D721Med (cell line): ENCODE measurements at regions not wholly inside any gene's neighbourhood (a gene's known extent, or its start where the extent isn't known, plus 50 kb on each side); places are given as distances from the start of the nearest gene placed in this dataset.

Experiments
- DNase-seq: peaks from one replicate; pipeline ENCODE4 v3.0.0; 2011; ENCODE audit warnings: low spot score; ENCODE audit not compliant: insufficient read length
- FAIRE-seq: peaks from 2 replicates; lab custom pipeline; 2011; peaks lifted over from hg19 to GRCh38; lab: Jason Lieb, UNC
- CTCF ChIP-seq: IDR thresholded peaks from 2 replicates; pipeline ENCODE4 v1.5.1; 2012; ENCODE audit warnings: mild to moderate bottlenecking, control low read depth; ENCODE audit not compliant: insufficient read depth; ENCODE audit errors: missing control alignments

- no peak for TF ChIP-seq CTCF
- no peak for FAIRE-seq
- DNase-seq = no peak
Measured at GRCh38 chr13:80550971-80551441, 210.1 kb upstream of the SPRY2 start.

GRCh38 chr13:80548915-80549314 is 208.0 kb upstream of the SPRY2 start:
- TF ChIP-seq CTCF = no peak
- FAIRE-seq (no peak), DNase-seq (no peak)

GRCh38 chr13:80547885-80548825 is 207.2 kb upstream of the SPRY2 start:
- DNase-seq = no peak
- FAIRE-seq = no peak
- TF ChIP-seq CTCF = no peak

- TF ChIP-seq CTCF = no peak
- FAIRE-seq = no peak
- no peak for DNase-seq
Measured at GRCh38 chr13:80547341-80547740, 206.4 kb upstream of the SPRY2 start.

GRCh38 chr13:80533175-80533574 is 192.2 kb upstream of the SPRY2 start:
- no peak for TF ChIP-seq CTCF
- FAIRE-seq = no peak
- DNase-seq = no peak

- no peak for TF ChIP-seq CTCF
- no peak for FAIRE-seq
- DNase-seq = no peak
Measured at GRCh38 chr13:80530902-80531301, 190.0 kb upstream of the SPRY2 start.

- FAIRE-seq (no peak), DNase-seq (no peak)
- no peak for TF ChIP-seq CTCF
Measured at GRCh38 chr13:80530191-80530590, 189.3 kb upstream of the SPRY2 start.
